ENCODE measurements at regions not wholly inside any gene's neighbourhood (a gene's known extent, or its start where the extent isn't known, plus 50 kb on each side); places are given as distances from the start of the nearest gene placed in this dataset.
"Not testable (repeated sequence)": the region's sequence is repeated elsewhere in the genome, so short reads cannot be mapped to it uniquely, and the experiment has no call there.

DNA sequence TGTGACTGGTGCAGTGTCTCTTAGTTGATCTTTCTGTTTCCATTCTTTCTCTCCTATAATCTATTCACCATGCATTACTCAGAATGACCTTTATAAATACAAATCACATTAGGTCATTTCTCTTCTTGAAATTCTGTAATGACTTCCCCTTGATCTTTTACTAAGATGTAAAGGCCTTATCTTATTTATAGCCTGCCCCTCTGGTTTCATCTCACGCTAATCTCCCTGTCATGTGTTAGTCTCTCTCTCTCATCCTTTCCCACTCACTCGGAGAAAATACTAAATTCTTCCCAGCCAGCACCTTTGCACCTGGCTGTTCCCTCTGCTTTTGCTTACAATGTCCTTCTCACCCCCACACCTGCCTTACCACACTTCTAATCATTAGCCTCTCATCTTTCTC, 530.8 kb downstream of the ADCYAP1 start:
- no peak for DNase-seq

DNA sequence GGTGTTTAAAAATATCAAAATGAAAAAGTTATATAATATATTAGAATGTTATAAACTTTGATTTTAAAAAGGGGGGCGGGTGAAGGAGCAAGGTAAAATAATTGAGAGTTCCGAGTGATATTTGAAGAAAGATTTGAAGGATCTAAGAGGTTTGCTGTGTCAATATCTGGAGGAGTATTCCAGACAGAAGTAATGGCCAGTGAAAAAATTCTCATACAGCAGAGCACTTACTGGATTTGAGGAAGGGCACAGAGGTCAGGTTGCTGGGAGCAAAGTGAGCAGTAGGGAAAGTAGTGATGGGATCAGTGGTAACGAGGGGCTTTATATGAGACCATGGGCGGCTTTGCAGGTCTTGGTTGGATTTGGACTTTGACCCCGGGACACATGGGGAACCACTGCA, 531.5 kb downstream of the ADCYAP1 start:
- no peak for DNase-seq

DNA sequence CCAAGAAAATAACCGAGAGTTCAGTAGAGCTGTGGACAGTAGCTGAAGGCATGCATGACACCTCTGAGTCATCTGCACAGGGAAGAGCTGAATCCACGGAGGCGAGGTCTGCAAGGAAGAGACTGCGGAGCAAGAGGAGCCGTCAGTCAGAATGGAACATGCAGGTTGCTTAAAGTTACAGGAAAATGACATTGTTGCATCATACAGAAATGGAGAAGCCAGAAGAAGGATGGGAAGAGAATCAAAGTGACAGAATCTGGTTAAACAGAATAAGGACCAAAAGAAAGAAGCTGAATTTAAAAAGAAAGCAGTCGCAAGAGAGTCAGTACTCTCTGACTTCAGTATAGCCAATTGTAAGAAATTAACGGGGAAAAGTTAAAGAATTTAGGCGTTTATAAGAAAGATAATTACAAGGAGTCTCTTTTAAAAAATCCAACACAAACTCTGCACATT, 533.8 kb downstream of the ADCYAP1 start:
- no peak for DNase-seq

DNA sequence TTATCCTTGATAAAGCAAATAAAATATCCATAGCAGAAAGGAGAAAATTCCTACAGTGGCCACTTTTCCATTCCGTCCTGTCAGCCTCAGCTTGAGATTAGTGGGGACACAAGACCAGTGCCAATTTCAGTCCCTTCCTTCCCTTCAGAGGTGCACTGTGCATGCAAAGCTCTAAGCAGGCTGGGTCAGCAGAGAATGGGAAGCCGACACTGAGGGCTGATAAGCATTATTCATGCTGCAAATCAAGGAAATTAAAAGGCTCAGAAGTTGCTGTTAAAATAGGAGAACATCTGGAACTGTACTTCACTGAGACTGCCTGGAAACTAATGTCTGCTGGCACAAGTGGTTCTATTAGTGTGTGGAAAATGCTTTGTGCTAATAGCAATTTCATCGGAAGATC, 534.3 kb downstream of the ADCYAP1 start:
- DNase-seq, result no peak

DNA sequence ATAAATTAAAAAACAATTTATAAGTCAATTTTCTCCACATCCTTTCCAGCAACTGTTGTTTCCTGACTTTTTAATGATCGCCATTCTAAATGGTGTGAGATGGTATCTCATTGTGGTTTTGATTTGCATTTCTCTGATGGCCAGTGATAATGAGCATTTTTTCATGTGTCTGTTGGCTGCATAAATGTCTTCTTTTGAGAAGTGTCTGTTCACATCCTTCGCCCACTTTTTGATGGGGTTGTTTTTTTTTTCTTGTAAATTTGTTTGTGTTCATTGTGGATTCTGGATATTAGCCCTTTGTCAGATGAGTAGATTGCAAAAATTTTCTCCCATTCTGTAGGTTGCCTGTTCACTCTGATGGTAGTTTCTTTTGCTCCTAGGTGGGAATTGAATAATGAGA, 539.4 kb downstream of the ADCYAP1 start:
- not testable (repeated sequence) for DNase-seq

DNA sequence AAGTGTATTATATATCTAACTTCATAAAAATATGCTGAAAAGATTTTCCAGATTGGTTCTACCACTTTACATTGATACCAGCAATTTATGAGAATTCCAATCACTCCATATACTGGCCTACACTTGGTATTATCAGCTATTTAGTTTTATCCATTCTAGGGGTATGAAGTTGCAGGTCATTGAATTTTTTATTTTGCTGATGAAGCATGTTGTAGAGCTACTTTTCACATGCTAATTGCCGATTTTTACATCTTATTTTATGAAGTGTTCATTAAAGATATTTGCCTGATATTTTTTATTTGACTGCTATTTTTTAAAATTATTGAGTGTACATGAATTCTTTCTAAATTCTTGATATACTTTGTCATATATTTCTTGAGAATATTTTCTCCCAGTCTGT, 542.1 kb downstream of the ADCYAP1 start:
- no peak for DNase-seq

DNA sequence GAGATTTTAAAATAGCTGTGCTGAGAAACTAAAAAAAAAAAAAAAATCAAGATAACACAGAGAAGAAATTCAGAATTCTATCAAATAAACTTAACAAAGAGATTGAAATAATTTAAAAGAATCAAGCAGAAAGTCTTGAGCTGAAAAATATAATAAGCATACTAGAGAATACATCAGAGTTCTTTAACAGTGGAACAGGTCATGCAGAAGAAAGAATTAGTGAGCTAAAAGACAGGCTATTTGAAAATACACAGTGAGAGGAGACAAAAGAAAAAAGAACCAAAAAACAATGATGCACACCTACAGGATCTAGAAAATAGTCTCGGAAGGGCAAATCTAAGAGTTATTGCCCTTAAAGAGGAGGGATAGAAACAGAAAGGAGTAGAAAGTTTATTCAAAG, 548.1 kb downstream of the ADCYAP1 start:
- DNase-seq, result no peak

DNA sequence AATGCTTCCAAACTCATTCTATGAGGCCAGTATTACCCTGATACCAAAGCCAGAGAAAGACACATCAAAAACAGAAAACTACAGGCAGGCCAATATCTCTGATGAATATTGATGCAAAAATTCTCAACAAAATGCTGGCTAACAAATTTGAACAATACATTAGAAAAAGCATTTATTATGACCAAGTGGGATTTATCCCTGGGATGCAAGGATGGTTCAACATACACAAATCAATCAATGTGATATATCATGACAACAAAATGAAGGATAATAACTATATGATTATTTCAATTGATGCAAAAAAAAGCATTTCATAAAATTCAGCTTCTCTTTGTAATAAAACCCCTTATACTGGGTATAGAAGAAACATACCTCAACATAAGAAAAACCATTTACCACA, 550.9 kb downstream of the ADCYAP1 start:
- no peak for DNase-seq

DNA sequence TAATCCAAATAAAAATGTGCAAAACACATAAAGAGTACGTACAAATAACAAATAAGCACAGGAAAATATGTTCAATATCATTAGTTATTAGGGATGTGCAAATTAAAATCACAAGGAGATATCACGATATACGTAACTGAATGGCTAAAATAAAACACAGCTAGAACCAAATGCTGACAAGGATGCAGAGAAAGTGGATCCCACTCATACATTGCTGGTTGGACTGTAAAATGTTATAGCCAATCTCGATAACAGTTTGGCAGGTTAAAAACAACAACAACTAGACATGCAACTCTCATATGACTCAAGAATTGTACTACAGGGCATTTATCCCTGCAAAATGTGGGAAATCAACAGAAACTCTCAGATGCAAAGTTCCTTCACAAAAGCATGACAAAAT, 553.9 kb downstream of the ADCYAP1 start:
- DNase-seq, result no peak

DNA sequence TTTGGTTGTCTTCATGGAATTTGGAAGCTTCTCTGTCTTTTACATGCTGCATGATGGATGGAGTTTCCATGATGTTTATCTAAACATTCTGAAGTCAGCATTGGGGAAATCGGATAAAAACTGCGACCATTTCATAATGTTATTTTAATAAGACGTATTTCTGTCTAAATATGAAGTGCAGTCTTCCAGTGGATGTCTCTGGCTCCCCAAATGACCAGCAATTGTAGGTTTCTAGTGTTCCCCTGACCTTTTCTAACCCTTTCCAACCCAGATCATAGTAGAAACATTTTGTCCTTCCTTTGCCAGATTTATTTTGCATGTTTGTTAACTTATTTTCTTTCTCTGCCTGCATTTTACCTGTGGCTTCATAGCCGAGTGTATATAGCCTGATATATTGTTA, 559.3 kb downstream of the ADCYAP1 start:
- DNase-seq, result no peak

DNA sequence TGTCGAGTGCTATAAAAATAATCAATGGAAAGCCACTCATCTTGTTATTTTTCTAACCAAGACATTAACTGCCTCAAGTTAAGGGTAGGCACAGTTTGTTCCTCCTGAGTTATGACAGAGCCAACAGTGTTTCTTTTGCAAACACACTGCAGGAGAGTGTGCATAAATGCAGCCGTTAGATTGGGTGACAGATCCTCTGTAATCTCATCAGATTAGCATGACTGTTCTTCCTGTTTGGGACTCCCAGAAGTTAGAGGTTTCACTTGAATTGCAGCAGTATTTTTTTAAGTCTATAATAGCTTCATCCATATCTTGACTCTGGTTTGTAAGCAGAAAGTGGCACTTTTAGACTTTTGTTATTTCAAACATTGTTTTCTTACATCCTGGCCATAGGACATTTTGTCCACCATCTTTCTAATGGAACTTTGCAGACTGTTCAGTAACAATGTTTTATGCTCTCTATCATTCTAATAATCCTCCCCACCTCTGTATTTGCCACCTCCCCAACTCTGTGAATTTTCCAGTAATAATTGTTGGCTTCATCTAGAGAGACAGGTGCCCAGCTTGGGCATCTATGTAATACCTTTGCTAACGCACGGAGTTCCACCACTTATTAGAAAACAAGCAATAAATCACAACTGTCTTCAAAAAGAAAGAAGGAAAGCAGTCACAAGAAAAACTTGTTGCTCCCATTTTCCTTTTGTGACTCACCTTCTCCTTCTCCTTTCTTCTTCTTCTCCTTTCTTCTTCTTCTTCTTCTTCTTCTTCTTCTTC, 560.0 kb downstream of the ADCYAP1 start:
- DNase-seq, result no peak

DNA sequence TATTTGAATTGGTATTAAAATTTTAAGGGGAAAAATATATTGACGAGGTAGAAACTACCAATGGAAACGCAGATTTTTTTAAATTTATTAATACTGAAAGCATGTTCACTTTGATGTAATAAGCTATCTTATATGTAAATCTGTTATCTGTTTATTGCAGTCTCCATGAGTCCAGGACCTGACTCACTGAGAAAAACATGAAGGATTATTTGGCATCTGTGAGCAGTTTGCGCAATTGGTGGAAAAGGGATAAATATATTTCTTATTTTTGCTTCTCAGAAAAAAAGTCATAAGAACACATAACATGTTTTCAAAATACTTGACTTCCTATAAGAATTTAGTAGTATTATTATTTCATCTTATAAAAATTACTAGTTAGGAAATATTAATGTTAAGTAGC, 561.4 kb downstream of the ADCYAP1 start:
- DNase-seq, result no peak

DNA sequence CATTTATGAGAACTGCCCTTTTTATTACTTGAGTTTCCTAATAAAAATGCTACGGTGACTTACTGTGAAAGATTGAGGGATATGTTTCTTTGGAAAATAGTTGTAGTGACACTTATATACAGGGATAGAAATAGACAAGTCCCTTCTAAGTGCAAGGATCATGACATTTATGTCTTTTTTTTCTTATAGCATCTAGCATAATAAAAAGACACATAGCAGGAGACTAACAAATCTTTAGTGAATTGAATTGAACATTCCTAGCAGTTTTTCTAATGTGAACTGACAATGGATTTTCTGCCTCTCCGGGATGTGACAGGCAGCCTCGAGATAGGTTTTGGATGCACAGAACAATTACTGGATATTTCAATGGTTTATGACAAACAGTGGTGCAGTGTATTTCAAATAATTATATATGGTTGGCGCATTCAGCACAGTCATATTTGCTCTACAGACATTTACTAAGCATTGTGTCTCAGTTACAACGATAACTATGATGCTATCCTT, 562.8 kb downstream of the ADCYAP1 start:
- no peak for DNase-seq

DNA sequence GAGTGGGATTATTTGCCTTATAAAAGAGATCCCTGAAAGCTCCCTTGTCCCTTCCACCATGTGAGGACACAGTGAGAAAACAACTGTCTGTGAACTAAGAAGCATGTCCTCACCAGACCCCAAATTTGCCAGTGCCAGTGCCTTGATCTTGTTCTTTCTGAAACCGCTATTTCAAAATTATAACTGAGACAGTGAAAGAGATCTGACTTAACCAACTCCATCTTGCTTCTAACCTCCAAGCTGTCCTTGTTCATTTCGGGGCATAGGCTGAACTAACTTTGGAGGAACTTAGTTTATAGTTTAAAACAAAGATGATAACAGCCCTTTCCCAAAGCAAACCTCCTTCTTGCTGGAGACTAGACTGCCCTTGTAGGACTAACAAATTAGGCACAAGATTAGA, 563.9 kb downstream of the ADCYAP1 start:
- DNase-seq, result no peak

DNA sequence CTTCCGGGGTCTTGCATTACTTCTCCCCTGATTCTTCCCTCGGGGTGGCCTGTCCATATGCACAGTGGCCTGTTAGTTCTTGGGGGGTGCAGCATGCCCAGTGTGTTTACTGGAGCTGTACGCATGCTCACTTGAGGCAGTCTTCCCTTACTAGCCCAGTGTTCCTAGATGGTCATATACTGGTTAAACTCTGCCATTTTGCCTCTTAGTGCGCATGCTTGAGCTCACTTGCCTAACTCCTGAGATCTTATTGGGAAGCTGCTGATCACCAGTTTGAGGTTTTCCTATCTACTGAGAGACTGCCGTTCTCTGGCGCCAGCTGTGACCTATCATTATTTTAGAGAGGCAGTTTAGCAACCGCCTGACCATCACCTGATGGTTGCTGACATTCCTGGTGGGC, 571.2 kb downstream of the ADCYAP1 start:
- DNase-seq, result no peak

DNA sequence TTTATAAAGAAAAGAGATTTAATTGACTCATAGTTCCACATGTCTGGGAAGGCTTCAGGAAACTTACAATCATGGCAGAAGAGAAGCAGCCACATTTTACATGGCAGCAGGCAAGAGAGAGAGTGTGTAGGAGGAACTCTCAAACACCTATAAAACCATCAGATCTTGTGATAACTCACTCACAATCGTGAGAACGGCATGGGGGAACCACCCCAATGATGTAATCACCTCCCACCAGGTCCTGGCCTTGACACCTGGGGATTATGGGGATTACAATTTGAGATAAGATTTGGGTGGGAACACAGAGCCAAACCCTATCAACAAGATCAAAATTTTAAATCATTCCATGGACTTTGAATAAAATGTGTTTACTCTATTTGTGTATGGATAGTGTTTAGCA, 575.6 kb downstream of the ADCYAP1 start:
- DNase-seq, result no peak

DNA sequence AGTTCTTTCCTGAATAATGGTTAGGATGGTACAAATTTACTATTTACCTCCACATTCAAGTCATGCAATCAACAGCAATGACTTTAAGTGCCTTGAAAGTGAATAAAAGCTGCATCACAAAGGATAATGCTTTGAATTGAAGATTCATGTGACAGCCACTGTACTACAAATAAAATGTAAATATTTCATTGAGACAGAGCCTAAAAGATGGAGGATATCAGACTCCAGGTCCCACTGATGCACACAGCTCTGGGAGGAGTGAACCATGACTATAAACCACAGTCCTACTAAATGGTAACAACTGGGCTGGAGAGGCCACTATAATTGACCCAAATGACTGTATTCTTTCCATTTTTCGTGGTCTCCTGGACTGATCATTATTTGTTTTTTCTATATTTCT, 576.9 kb downstream of the ADCYAP1 start:
- DNase-seq, result no peak

DNA sequence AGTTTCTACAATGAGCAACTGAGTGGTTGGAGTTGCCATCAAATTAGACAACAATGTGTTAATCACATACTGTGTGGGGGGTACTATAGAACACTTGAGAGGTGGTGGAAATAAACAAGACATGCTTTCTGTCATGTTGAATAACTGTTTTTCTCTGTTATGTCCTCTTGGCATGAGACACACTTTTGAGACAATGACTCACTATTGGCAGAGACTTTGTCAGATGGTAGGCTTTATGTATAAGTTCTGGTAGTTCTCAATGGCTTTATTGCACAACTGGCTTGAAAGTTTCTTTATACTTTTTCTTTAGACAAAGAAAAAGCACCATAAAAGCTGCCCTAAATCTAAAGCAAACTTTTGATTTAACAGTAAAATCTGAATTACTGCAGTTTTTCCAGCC, 578.7 kb downstream of the ADCYAP1 start:
- DNase-seq, result no peak

DNA sequence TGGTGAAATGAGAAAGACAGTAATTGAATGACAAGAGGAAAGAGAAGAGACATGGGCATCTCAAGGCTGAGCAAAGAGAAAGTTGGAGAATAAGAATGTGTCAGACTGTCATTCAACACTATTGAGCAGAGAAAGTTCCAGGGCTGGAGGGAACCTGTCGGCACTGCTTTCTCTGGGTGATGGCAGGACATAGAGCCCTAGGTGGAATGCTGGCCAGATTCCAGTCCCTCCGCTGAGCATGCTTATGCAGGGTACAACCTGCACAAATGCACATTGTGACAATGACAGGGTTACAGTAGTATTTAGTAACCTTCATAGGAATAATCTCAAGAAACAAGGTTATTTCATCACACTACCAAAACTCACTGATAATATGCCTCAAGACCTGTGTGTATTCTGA, 582.8 kb downstream of the ADCYAP1 start:
- DNase-seq, result no peak

DNA sequence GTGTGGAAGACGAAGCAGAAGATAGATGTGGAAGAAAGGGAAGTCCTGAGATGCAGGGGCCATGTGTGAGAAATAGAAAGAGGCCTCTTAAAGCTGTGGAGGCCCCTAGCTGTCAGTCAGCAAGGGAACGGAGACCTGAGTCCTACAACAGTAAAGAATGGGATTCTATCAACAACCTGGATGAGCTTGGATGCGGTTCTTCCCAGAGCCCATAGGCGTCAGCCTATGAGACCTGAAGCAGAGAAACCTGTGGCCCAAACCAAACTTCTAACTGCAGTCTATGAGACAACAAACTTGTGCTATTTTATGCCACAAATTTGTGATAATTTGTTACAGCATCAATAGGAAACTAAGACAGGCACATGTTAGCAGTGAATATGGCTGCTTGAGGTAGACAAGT, 583.7 kb downstream of the ADCYAP1 start:
- no peak for DNase-seq

DNA sequence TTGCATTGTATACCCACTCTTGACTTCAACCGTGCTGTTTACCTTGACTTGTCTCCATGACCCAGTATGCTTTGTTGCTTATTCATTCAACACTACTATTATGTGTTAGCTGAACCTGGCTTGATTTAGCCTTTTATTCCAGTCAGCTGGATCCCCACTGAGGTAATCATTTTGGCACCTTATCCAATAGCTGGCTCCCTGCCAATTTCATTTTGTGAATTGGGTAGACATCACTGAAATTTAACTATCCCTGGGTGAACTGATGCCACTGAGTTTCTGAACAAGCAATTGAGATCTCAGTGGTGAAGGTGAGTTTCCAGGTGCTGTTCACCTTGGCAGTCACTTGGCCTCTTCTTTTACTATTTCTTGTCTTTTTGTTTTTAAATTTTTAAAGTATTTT, 584.3 kb downstream of the ADCYAP1 start:
- DNase-seq, result no peak

DNA sequence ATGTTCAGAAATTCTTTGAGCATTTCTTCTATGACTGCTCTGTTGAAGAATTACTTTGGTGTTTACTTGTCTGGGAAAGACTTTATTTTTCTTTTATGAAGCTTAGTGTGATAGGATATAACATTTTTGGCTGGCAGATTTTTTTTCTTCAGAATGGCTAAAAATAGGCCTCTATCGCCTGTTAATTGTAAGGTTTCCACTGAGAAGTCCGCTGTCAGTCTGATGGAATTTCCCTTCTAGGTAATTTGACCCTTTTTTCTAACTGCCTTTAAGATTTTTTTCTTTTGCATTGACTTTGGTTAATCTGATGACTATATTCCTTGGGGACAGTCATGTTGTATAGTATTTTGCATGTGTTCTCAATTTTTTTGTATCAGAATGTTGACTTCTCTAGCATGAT, 590.7 kb downstream of the ADCYAP1 start:
- DNase-seq, result no peak

DNA sequence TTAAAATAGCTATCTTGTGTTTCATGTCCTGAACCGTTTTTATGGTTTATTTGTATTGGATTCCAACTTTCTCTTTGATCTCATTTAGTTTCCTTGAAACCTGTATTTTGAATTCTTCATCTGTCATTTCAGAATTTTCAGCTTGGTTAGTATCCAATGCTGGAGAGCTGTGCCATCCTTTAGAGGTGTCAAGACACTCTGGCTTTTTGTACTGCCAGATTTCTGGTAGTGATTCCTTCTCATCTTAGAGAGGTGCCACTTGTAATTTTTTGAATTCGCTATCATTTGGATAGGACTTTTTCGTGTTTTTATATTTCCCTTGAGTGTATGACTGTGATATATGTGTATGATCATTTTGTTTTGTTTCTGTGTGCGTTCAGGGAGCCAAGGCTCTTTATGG, 591.4 kb downstream of the ADCYAP1 start:
- no peak for DNase-seq

DNA sequence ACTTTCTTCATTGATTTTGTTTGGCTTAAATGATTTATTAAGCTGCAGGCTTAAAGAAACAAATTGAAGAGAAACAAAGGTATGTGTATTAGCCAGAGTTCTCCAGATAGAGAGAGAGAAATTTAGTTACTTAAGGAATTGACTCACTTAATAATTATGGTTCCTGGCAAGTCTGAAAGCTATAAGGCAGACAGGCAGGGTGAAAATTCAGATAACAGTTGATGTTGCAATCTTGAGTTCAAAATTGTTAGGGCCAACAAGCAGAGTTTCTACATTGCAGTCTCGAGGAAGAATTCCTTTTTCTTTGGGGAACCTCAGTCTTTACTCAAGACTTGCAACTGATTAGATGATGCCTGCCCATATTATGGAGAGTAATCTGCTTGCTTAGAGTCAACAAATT, 593.5 kb downstream of the ADCYAP1 start:
- no peak for DNase-seq

DNA sequence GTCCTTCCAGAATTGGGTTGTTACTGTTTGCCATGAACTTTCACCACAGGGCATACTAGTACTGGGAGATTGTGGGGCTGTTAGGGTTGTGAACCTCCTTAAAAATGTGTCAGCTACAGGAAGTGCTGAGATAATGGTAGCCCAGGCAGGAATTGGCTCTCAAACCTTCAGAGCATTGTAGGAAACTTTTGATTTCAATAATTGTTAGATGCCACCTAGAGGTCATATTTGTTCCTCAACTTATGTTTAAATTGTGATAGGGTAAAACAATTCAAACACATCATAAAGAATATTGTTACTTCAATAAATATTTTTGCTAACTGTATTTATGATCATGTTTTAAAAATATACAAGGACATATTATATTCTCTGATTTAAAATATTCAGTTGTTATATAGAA, 594.6 kb downstream of the ADCYAP1 start:
- DNase-seq, result no peak

All from activated effector memory CD4-positive, alpha-beta T cell treated with anti-CD3 and anti-CD28 coated beads, Interleukin-2, amount 50 U/mL, for 16 hours (primary cell).